ENCODE measurements at regions not wholly inside any gene's neighbourhood (a gene's known extent, or its start where the extent isn't known, plus 50 kb on each side); places are given as distances from the start of the nearest gene placed in this dataset.

- Histone ChIP-seq H3K27me3 (ENCODE audit: control insufficient read depth, insufficient read depth, low read length) (no peaks in the 10 kb centered on the region), H3K9me3 (ENCODE audit: control insufficient read depth in 2 of 3, insufficient read depth in 1 of 3, low read length in 3 of 3) (no peaks in the 10 kb centered on the region), H3K4me1 (ENCODE audit: control insufficient read depth in 2 of 3, insufficient read depth in 2 of 3, low read depth in 1 of 3, low read length in 3 of 3) (peaks cover 0 to 12% (median 11%) of the 10 kb centered on the region in 3 donors), H3K4me3 (ENCODE audit: low read length in 3 of 3) (no peak overlapping the region), H3K9ac (ENCODE audit: low read length in 3 of 3) (no peak overlapping the region), H3K36me3 (ENCODE audit: control insufficient read depth in 2 of 3, insufficient read depth in 3 of 3, low read length in 3 of 3) (no peaks in the 10 kb centered on the region), H3K27ac (ENCODE audit: low read depth in 2 of 2, low read length in 2 of 2) (no peak overlapping the region)
- FAIRE-seq (no peak), DNase-seq (peak in 4 of 5 donors; percentile 37 to 63 (median 44))
- intact Hi-C loops (cut with DNase I), result no loop called here
- TF ChIP-seq, protein P1, sequence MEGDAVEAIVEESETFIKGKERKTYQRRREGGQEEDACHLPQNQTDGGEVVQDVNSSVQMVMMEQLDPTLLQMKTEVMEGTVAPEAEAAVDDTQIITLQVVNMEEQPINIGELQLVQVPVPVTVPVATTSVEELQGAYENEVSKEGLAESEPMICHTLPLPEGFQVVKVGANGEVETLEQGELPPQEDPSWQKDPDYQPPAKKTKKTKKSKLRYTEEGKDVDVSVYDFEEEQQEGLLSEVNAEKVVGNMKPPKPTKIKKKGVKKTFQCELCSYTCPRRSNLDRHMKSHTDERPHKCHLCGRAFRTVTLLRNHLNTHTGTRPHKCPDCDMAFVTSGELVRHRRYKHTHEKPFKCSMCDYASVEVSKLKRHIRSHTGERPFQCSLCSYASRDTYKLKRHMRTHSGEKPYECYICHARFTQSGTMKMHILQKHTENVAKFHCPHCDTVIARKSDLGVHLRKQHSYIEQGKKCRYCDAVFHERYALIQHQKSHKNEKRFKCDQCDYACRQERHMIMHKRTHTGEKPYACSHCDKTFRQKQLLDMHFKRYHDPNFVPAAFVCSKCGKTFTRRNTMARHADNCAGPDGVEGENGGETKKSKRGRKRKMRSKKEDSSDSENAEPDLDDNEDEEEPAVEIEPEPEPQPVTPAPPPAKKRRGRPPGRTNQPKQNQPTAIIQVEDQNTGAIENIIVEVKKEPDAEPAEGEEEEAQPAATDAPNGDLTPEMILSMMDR (IDR thresholded peaks at IDR 0.05; ENCODE audit: borderline replicate concordance, extremely low read depth, insufficient read depth), result no peak
Measured at GRCh38 chr5:143874312-143874711, 62.4 kb downstream of the HMHB1 start.

GRCh38 chr5:143877196-143877595, 65.2 kb downstream of the HMHB1 start:
- Histone ChIP-seq H3K4me1 (ENCODE audit: control insufficient read depth in 2 of 3, insufficient read depth in 2 of 3, low read depth in 1 of 3, low read length in 3 of 3) (peaks cover 0 to 11% (median 8%) of the 10 kb centered on the region in 3 donors), H3K9me3 (ENCODE audit: control insufficient read depth in 2 of 3, insufficient read depth in 1 of 3, low read length in 3 of 3) (no peaks in the 10 kb centered on the region), H3K4me3 (ENCODE audit: low read length in 3 of 3) (no peak overlapping the region), H3K27ac (ENCODE audit: low read depth in 2 of 2, low read length in 2 of 2) (no peak overlapping the region), H3K9ac (ENCODE audit: low read length in 3 of 3) (no peak overlapping the region), H3K27me3 (ENCODE audit: control insufficient read depth, insufficient read depth, low read length) (no peaks in the 10 kb centered on the region), H3K36me3 (ENCODE audit: control insufficient read depth in 2 of 3, insufficient read depth in 3 of 3, low read length in 3 of 3) (no peaks in the 10 kb centered on the region)
- FAIRE-seq, result no peak
- intact Hi-C loops (cut with DNase I), result no loop called here
- TF ChIP-seq, protein P1 (IDR thresholded peaks at IDR 0.05; ENCODE audit: borderline replicate concordance, extremely low read depth, insufficient read depth), result no peak
- DNase-seq, result no peak

GRCh38 chr5:143878430-143878829, 66.5 kb downstream of the HMHB1 start:
- Histone ChIP-seq H3K4me3 (ENCODE audit: low read length in 3 of 3) (no peak overlapping the region), H3K9me3 (ENCODE audit: control insufficient read depth in 2 of 3, insufficient read depth in 1 of 3, low read length in 3 of 3) (no peaks in the 10 kb centered on the region), H3K27me3 (ENCODE audit: control insufficient read depth, insufficient read depth, low read length) (no peaks in the 10 kb centered on the region), H3K36me3 (ENCODE audit: control insufficient read depth in 2 of 3, insufficient read depth in 3 of 3, low read length in 3 of 3) (no peaks in the 10 kb centered on the region), H3K27ac (ENCODE audit: low read depth in 2 of 2, low read length in 2 of 2) (no peak overlapping the region), H3K9ac (ENCODE audit: low read length in 3 of 3) (no peak overlapping the region), H3K4me1 (ENCODE audit: control insufficient read depth in 2 of 3, insufficient read depth in 2 of 3, low read depth in 1 of 3, low read length in 3 of 3) (peaks cover 0 to 11% (median 8%) of the 10 kb centered on the region in 3 donors)
- TF ChIP-seq, protein P1 (IDR thresholded peaks at IDR 0.05; ENCODE audit: borderline replicate concordance, extremely low read depth, insufficient read depth), result no peak
- intact Hi-C loops (cut with DNase I), result no loop called here
- FAIRE-seq, result no peak
- no peak for DNase-seq

- intact Hi-C loops (cut with DNase I), result no loop called here
- FAIRE-seq (no peak), DNase-seq (no peak)
- TF ChIP-seq, protein P1 (IDR thresholded peaks at IDR 0.05; ENCODE audit: borderline replicate concordance, extremely low read depth, insufficient read depth), result no peak
- H3K4me3 ChIP-seq (ENCODE audit: low read length in 3 of 3), result no peak overlapping the region
- H3K9ac ChIP-seq (ENCODE audit: low read length in 3 of 3), result no peak overlapping the region
- H3K36me3 ChIP-seq (ENCODE audit: control insufficient read depth in 2 of 3, insufficient read depth in 3 of 3, low read length in 3 of 3), result no peaks in the 10 kb centered on the region
- no peaks in the 10 kb centered on the region for H3K27me3 ChIP-seq (ENCODE audit: control insufficient read depth, insufficient read depth, low read length)
- H3K27ac ChIP-seq (ENCODE audit: low read depth in 2 of 2, low read length in 2 of 2), result no peak overlapping the region
- no peaks in the 10 kb centered on the region for H3K9me3 ChIP-seq (ENCODE audit: control insufficient read depth in 2 of 3, insufficient read depth in 1 of 3, low read length in 3 of 3)
- peaks cover 0 to 6% (median 3%) of the 10 kb centered on the region in 3 donors for H3K4me1 ChIP-seq (ENCODE audit: control insufficient read depth in 2 of 3, insufficient read depth in 2 of 3, low read depth in 1 of 3, low read length in 3 of 3)
Measured at GRCh38 chr5:143879646-143880045, 67.7 kb downstream of the HMHB1 start.
